ENCODE measurements at regions not wholly inside any gene's neighbourhood (a gene's known extent, or its start where the extent isn't known, plus 50 kb on each side); places are given as distances from the start of the nearest gene placed in this dataset.

DNA sequence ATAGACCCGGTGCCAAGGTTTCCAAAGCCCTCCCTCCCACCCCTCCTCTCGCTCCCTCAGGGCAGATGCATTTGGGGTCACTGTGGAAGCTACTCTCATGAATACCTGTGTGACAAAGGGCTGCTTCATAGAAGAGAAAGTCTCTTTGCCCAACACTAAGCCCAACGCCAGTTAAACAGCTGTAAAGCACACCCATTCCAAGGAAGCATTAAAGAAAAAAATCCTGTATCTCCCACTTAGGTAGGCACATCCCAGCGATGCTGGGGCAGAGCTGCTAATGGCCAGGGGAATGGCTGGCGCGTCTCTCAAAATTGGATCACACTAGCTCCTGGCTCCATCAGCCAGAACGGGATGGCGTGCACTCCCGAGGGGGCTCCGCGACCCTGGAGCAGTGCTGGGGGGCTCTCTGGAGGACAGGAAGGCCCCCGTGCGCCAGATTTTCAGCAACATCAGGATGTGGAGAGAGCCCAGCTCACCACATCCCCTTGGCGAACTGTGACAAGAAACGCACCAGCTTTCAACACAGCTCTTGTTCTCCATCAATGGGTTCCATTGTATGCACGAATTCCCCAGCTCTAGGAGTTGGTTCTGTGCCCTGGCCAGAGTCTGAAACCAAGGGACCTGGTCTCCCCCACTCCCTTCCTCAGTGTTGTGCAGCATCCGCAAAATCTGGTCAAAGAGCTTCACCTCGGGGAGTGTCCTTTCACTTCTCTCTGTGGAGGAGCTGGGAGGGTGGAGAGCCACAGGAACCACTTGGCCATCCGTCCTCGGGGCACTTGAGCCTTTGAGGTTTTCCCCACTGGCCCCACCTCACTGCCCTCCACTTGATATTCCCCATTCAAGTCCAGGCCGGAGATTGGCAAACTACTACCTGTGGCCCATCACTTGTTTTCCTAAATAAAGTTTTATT is 74.1 kb downstream of the TFAP2C start:
- intact Hi-C loops (cut with micrococcal nuclease; ENCODE audit: unreplicated experiment) (no loop called here), in situ Hi-C loops (cut with HindIII; ENCODE audit: low pct_unique_long_range_greater_than_20kb, low sequenced_read_pairs) (no loop called here)
- no peak for ATAC-seq
- ChIA-PET CTCF (no interaction called here), POLR2A (interaction anchor here (0.6 kb wide), 1 partner anchor 11 kb away, joined by 6 read pairs; no protein-coding TSS in a partner anchor)
- Histone ChIP-seq H3K4me3 (ENCODE audit: low read depth in 2 of 2, low read length in 2 of 2) (no peak overlapping the region), H3K36me3 (ENCODE audit: control insufficient read depth, insufficient read depth, low read length) (no peaks in the 10 kb centered on the region), H3K4me1 (ENCODE audit: control insufficient read depth, insufficient read depth, low read length) (no peaks in the 10 kb centered on the region), H3K27me3 (ENCODE audit: control insufficient read depth, insufficient read depth, low read length) (no peaks in the 10 kb centered on the region), H3K9me3 (ENCODE audit: control insufficient read depth, insufficient read depth, low read depth, low read length) (no peaks in the 10 kb centered on the region), H3K27ac (ENCODE audit: low read length) (no peak overlapping the region)
- no TSS peak for BruUV-seq (replicated peaks)
- no peak for DNase-seq (ENCODE audit: low read depth, low spot score)
- TF ChIP-seq, protein P1, sequence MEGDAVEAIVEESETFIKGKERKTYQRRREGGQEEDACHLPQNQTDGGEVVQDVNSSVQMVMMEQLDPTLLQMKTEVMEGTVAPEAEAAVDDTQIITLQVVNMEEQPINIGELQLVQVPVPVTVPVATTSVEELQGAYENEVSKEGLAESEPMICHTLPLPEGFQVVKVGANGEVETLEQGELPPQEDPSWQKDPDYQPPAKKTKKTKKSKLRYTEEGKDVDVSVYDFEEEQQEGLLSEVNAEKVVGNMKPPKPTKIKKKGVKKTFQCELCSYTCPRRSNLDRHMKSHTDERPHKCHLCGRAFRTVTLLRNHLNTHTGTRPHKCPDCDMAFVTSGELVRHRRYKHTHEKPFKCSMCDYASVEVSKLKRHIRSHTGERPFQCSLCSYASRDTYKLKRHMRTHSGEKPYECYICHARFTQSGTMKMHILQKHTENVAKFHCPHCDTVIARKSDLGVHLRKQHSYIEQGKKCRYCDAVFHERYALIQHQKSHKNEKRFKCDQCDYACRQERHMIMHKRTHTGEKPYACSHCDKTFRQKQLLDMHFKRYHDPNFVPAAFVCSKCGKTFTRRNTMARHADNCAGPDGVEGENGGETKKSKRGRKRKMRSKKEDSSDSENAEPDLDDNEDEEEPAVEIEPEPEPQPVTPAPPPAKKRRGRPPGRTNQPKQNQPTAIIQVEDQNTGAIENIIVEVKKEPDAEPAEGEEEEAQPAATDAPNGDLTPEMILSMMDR (IDR thresholded peaks at IDR 0.05), result no peak
- TF ChIP-seq, protein P2, sequence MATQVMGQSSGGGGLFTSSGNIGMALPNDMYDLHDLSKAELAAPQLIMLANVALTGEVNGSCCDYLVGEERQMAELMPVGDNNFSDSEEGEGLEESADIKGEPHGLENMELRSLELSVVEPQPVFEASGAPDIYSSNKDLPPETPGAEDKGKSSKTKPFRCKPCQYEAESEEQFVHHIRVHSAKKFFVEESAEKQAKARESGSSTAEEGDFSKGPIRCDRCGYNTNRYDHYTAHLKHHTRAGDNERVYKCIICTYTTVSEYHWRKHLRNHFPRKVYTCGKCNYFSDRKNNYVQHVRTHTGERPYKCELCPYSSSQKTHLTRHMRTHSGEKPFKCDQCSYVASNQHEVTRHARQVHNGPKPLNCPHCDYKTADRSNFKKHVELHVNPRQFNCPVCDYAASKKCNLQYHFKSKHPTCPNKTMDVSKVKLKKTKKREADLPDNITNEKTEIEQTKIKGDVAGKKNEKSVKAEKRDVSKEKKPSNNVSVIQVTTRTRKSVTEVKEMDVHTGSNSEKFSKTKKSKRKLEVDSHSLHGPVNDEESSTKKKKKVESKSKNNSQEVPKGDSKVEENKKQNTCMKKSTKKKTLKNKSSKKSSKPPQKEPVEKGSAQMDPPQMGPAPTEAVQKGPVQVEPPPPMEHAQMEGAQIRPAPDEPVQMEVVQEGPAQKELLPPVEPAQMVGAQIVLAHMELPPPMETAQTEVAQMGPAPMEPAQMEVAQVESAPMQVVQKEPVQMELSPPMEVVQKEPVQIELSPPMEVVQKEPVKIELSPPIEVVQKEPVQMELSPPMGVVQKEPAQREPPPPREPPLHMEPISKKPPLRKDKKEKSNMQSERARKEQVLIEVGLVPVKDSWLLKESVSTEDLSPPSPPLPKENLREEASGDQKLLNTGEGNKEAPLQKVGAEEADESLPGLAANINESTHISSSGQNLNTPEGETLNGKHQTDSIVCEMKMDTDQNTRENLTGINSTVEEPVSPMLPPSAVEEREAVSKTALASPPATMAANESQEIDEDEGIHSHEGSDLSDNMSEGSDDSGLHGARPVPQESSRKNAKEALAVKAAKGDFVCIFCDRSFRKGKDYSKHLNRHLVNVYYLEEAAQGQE (IDR thresholded peaks at IDR 0.05; ENCODE audit: insufficient read depth in 1 of 2, low read depth in 2 of 2, low read length in 1 of 2), result no peak
- no peak for TF ChIP-seq POLR2AphosphoS5 (IDR thresholded peaks at IDR 0.05; ENCODE audit: low read depth, low read length)
- no peak for TF ChIP-seq TCF7L2 (IDR thresholded peaks at IDR 0.05; ENCODE audit: low read depth, low read length)
- TF ChIP-seq SIN3A (IDR thresholded peaks at IDR 0.05; ENCODE audit: borderline replicate concordance, insufficient read depth, low read depth, low read length), result no peak

DNA sequence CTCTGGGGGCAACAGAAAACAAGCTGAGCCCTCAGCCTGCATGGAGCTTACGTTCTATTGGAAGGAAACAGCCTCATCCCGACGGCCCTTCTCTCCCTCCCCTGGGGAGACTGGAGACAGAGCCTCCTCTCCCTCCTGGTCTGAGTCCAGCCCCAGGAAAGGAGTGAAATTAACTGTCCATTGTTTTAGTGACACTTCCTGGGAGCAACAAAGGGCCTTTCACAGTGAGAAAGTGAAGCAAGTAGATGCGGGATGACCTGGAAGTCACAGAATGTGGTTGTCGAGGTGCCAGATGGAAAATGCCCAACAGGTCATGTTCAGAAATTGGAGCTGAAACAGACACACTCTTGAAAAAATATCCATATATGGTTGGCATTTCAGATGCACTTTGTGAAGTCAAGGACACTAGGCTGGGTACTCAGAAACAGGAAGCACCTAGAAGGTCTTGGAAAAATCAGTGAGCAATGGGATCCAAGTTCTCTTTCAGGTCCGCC is 77.8 kb downstream of the TFAP2C start:
- Histone ChIP-seq H3K27me3 (ENCODE audit: control insufficient read depth, insufficient read depth, low read length) (no peaks in the 10 kb centered on the region), H3K36me3 (ENCODE audit: control insufficient read depth, insufficient read depth, low read length) (no peaks in the 10 kb centered on the region), H3K9me3 (ENCODE audit: control insufficient read depth, insufficient read depth, low read depth, low read length) (no peaks in the 10 kb centered on the region), H3K4me1 (ENCODE audit: control insufficient read depth, insufficient read depth, low read length) (no peaks in the 10 kb centered on the region), H3K4me3 (ENCODE audit: low read depth in 2 of 2, low read length in 2 of 2) (no peak overlapping the region), H3K27ac (ENCODE audit: low read length) (no peak overlapping the region)
- no TSS peak for BruUV-seq (replicated peaks)
- TF ChIP-seq, protein P2 (IDR thresholded peaks at IDR 0.05; ENCODE audit: insufficient read depth in 1 of 2, low read depth in 2 of 2, low read length in 1 of 2), result no peak
- TF ChIP-seq TCF7L2 (IDR thresholded peaks at IDR 0.05; ENCODE audit: low read depth, low read length) (no peak), SIN3A (IDR thresholded peaks at IDR 0.05; ENCODE audit: borderline replicate concordance, insufficient read depth, low read depth, low read length) (no peak), POLR2AphosphoS5 (IDR thresholded peaks at IDR 0.05; ENCODE audit: low read depth, low read length) (no peak)
- TF ChIP-seq, protein P1 (IDR thresholded peaks at IDR 0.05), result no peak
- in situ Hi-C loops (cut with HindIII; ENCODE audit: low pct_unique_long_range_greater_than_20kb, low sequenced_read_pairs) (no loop called here), intact Hi-C loops (cut with micrococcal nuclease; ENCODE audit: unreplicated experiment) (no loop called here)
- no peak for ATAC-seq
- CTCF ChIA-PET, result no interaction called here
- no peak for DNase-seq (ENCODE audit: low read depth, low spot score)
- POLR2A ChIA-PET, result no interaction called here
